OCI-LY3 (cell line): ENCODE measurements at regions not wholly inside any gene's neighbourhood (a gene's known extent, or its start where the extent isn't known, plus 50 kb on each side); places are given as distances from the start of the nearest gene placed in this dataset.

Experiments
- CTCF ChIP-seq: fragments of 200-600, 300-600 bp; sonication (generic); IDR thresholded peaks from 2 replicates; pipeline ENCODE4 v1.5.1; 2014; ENCODE audit warnings: antibody characterized with exemption, low read length, low read depth
- EZH2phosphoT487 ChIP-seq: fragments of 200-600 bp; shearing (Covaris generic); IDR thresholded peaks from 2 replicates; pipeline ENCODE4 v1.6.1; 2018; ENCODE audit warnings: antibody characterized with exemption, mixed run types, low read depth

GRCh38 chr3:144511346-144511745 is 539.7 kb downstream of the DIPK2A start:
- TF ChIP-seq CTCF: no peak
- no peak for TF ChIP-seq EZH2phosphoT487
